ENCODE measurements at regions not wholly inside any gene's neighbourhood (a gene's known extent, or its start where the extent isn't known, plus 50 kb on each side); places are given as distances from the start of the nearest gene placed in this dataset.

DNA sequence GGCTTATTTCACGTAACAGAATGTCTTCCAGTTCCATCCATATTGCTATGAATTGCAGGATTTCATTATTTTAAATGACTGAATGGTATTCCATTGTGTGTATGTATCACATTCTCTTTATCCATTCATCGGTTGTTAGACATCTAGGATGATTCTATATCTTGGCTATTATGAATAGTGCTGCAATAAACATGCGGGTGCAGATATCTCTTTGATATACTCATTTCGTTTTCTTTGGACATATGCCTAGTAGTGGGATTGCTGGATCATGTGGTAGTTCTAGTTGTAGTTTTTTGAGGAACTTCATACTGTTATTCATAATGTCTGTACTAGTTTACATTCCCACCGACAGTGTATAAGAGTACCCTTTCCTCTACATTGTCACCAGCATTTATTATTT, 460.5 kb downstream of the MAN2A1 start:
- no peak for DNase-seq

DNA sequence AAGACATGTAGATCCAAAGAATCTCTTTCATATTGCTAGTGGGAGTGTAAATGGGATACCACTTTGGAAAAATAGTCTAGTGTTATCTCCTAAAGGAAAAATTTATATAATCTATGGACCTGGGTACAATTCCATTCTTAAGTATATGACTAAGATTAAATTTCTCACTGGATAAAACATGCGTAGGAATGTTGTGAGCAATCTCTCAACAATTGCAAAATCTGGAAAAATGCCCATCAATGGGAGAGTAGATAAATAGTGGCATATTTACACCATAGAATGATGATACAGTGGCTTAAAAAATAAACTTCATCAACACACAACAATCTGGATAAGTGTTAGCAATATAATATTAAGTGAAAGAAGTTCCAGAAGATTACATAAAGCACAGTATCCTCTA, 469.5 kb downstream of the MAN2A1 start:
- no peak for DNase-seq

DNA sequence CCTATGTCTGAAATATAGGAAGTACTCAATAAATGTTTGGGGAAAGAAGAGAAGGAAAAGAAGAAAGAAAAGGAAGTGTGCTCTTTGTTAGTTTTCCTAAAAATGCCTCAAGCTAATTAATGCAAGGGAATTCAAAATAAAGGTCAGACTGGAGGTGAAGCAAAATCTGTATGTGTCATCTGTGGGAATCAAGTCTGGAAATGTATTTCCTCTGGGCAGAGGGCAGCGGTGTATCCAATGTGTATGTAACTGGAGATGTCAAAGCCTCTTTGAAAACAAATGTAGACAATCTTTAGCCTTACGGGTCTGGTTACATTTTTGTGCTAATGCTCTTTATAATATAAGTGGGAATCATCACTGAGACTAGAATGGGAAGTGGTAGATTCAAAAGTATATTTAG, 471.4 kb downstream of the MAN2A1 start:
- no peak for DNase-seq

DNA sequence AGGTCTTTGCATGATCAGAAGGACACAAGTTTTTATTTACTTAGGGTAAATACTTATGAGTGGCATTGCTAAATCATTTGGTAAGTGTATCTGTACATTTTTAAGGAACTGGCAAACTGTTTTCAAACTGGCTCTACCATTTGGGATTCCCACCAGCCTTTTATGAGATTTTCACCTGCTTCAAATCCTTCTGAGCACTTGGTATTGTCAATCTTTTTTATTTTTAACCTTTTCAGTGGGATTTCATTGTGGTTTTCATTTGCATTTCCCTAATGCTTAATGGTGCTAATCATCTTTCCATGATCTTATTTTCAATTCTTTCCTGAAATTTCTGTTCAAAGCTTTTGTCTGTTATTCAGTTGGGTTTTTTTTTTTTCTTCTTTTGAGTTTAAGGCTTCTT, 475.6 kb downstream of the MAN2A1 start:
- no peak for DNase-seq

DNA sequence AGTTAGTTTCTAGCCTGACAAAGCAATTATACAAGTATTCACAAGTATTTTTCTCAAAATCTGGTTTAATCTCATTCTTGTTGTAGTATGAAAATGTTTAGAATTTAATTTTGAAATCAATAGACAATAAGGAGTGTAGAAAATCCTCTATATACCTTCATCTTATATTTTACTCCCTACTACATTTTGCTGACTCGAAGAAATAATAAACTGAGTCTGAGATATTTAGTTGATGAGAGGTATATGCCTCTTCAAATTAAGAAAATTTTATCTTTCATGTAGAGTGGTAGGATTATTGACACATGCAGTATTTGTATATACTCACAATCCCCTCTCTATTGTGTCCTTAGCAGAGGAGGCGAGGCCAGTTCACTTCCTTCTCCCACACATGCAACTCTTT, 477.7 kb downstream of the MAN2A1 start:
- DNase-seq = no peak

DNA sequence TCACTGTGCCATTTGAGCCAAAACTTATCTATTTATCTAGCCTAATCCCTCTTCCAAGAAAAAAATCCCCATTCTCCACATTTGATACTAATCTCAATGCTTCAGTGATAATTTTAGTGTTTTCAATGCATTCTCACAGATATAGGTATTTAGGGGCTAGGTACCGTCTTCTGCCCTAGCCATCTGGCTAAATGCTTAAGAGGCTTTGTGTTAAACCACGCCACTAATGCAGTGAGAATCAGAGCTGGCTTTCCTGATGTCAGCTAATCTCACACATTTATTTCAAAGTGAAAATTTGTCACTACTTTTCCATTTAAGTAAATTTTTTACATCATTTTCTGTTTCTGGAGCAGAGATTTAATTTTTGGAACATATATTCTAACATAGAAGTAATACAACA, 479.7 kb downstream of the MAN2A1 start:
- no peak for DNase-seq

DNA sequence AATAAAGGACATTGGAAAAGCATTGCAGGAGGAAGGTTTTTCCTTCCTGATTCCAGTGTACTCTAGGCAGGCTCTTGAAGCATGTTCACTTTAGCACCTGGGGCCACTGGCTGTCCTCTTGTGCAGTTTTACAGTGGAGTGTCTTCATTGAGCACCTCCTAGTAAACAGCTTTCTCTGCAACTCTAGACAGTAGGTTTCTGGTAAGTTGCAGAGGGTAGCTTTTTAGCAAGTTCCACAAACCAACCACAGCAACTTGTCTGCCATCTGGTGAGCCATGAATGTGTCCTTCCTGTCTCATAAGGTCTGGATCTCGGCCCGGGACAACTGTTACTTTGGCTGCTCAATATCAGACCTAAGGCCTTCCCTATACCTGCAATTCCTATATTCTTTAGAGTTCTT, 488.0 kb downstream of the MAN2A1 start:
- DNase-seq = no peak

DNA sequence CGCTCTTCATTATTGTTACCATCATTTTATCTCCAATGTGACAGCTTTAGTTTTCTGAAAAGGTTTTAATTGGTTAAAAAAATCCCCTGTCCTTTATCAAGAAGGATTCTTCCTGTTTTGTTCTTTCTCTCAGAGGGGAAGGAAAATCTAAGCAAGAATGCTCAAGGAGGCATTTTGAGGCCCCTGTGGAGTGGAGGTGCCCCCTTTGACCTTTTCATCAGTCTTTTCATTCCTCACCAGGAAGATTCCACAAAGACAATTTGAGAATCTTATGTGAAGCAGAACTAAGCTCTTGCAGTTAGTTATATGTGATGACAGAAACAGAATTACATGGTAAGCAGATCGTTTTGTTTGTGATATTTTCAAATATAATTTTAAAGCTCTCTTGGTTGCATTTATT, 489.6 kb downstream of the MAN2A1 start:
- DNase-seq = no peak

DNA sequence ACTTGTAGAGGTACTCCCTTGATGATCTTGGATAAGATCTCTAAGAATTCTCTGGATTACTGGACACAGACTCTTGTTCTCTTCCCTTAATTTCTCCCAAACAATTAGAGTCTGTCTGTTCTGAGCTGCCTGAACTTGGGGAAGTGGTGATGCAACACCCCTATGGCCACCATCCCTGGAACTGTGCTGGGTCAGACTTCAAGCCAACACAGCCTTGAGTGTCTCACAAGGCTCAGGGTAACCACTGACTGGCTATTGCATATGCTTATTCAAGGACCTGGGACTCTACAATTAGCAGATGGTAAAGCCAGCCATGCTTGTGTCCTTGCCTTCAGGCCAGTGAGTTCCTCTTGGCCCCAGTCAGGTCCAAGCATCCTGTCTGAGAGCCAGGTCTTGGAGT, 504.5 kb downstream of the MAN2A1 start:
- no peak for DNase-seq

DNA sequence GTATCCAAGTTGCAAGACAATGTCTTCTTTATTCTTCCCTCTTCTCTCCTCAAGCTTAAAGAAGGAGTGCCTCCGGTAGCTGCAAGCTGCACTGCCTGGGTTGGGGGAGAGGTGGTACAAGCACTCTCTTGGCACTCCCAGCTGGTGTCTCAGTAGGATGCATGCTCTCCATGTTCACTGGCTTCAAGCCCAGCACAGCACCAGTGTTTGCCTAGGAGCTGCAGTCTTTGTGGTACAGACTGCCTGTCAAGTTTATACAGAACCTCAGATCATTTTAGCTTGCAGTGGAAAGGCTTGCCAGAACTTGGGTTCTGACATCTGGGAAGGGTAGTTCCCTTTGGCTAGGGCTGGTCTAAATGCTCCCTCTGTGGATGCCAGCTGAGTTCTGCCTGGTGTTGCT, 505.6 kb downstream of the MAN2A1 start:
- DNase-seq = no peak

DNA sequence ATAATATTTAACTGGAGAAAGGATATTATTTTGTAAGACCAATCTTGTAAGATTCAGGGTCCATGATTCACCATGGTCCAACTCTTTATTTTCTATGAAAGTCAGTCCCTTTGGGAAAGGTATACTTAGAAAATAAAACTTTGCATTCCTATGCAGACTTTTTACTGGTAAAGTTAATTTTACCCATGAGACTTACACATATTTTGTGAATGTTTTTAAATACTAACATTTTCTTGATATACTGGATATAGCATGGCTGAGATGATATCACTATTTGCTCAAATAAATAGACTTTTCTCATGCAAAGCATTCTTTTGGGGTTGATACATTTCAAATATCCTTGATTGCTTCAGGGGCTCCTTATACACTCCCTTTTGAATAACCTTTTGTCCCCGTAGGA, 512.1 kb downstream of the MAN2A1 start:
- DNase-seq = no peak

DNA sequence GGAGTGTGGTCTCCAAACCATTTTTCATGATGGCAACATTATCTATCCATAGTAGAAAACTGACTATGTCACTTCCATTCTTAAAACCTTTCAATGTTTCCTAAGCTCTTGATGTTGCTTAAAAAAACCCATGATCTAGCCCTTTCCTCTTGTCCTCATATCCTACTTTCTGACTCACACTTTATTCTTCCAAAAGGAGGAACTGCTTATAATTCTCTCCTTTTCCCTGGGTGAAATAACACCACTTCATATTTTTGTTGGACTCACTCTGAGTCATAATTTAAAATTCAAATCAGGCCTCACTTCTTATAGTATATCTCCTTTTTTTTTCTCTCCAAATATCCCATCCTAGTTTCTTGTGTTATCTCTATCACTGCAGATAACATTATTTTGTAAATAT, 513.9 kb downstream of the MAN2A1 start:
- DNase-seq = no peak

DNA sequence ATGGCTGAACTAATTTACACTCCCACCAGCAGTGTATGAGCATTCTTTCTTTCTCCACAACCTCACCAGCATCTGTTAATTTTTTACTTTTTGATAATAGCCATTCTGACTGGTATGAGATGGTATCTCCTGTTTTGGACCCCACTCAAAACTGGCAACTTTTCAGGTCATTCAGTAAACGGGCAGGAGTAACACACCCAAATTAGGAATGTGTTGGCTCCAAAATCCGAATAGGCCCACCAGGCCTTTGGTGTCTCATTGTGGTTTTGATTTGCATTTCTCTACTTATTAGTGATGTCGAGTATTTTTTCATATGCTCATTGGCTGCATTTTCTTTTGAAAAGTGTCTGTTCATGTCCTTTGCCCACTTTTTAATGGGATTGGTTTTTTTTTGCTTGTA, 517.1 kb downstream of the TMEM232 start:
- DNase-seq = no peak

DNA sequence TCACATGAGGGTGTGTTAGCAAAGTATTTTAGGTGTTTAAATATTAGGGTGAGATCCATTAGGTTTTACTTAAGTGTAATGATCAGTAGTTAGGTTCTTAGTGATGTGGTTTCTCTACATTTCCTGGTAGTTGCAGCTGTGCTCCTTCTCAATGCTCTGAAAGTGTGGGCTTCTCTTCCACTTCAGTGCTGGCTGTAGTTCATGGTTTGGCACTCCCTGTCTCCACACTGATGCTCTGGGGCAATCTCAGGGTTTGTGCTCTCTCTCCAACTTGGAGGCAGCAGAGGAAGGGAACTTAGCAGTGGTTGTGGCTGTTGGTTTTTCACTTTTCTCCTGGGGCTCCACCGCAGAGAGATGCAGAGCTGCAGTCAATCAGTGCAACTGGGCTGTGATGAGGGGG, 507.5 kb downstream of the TMEM232 start:
- DNase-seq = no peak

DNA sequence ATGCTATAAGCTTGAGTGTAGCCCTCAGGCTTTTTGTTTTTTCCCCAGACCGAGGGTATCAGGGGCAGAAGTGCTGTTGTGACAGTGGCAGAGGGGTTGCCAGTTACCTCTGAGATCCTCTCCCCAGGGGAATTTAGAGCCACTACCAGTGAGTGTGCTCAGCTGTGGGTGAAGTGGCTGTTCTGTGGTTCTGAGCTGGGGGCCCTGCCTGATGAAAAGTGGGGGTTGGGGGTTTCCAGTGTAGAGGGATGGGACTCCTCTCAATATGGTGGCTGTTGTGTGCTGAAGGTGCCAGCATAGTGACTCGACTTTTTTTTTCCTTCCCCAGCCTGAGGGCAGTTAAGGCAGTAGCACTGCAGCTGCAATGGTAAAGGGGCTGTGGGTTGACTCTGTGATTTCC, 506.7 kb downstream of the TMEM232 start:
- DNase-seq = no peak

DNA sequence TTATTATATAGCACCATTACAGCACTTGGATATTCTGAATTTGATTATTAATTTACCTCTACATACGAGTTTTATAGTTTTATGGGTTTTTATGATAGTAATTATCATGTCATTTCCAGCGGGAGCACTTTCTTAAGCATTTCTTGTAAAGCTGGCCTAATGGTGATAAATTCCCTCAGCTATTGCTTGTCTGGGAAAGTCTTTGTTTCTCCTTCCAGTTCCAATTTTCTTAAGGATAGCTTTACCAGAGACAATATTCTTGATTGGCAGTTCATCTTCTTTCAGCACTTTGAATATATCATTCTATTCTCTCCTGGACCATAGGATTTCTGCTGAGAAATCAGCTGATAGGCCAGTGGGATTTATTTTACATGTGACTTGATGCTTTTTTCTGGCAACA, 505.4 kb downstream of the TMEM232 start:
- no peak for DNase-seq

DNA sequence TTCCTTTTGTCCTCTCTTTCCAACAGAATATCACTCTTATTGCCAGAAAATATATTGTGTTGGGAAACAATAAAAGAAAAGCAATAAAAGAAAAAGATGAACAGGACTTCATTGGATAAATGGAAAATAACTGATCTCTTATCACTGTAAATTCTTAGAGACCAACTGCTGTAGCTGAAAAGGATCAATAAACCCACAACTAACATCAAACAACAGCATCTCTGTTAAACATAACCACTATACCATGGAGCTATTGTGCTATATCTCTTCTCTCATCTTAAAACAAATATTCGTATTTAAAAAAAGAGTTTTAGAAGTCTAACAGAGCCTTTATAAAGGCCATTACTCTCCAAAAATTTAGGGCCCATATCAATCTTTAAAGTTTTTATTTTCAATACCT, 502.4 kb downstream of the TMEM232 start:
- DNase-seq = no peak

DNA sequence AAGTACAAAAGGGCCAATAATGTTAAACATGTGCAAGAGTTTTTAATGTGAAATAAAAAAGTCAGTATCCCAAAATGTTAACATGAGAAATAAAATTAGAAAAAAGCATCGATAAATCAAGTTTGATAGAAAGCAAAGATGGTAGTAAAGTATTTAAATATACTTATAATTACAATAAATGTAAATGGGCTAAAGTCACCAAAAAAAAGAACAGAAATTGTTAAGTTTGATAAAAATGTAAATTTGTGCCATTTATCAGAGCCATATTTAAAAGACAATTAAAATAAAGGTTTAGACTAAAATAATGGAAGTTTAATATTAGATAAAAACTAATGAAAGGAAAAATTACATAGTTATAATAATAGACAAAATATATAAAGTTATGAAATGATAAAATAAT, 500.5 kb downstream of the TMEM232 start:
- DNase-seq = no peak

DNA sequence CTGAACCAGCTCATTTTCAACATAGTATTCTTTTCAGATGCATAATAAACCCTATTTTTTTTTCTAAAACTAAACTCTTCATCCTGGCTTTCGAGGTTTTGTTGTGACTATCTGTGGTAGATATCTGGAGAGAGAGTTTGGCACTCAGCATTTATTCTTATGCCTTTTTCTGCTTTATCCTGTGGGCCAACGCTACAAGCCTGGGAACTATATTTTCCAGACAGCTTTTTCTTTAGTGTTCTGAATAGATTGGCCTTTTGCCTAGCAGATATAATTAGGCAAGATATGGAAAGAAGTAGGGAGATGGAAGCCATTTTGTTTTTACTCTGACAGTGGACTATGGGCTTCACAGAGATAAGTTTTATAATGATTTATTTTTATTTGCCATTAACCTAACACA, 486.7 kb downstream of the TMEM232 start:
- DNase-seq = no peak

DNA sequence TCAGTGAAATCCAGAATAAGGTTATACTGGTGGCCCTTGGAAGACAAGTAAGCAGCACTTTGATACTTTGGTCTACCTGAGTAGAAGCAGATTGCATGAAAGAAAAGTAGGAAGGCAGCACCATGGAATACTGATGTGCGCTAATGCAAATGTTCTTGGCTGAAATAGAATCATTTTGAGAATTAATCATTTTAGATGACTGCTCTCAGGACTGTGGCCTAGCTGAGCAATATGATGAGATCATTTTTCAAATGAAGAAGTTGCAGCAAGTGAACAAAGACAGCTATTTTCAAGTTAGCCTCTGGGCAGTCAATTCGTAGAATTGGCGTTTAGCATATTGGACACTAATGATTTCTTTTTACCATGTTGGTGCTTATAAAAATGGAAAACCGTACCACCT, 483.5 kb downstream of the TMEM232 start:
- DNase-seq = no peak

DNA sequence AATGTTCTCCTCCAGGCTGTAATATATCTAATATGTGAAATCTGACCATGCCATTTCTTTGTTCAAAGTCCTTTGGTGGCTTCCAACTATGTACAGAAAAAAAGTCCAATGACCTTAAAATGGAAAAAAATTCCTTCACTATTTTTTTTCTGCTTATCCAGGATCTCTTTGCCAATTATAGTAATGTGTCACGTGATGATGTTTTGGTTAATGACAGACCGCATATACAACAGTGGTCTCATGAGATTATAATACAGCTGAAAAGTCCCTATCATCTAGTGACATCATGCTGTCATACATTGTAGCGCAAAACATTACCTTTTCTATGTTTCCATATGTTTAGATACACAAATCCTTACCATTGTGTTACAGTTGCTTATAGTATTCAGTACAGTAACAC, 477.6 kb downstream of the TMEM232 start:
- DNase-seq = no peak

DNA sequence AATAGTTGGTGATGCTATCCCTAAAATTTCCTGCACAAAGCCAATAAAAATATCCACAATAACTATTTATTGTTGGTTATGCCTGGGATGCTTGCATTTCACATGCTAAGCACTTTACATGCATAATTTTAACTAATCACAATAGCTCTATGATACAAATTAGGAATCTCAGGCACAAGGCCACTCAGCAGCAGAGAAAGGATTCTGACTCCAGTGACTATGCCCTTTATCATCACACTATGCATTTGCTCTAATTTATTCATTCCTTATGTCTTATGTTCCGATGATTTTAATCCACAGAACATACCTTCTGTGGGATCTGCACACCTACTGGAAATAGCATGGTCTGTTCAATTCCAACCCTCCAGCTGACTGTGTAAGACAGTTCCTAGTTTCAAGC, 476.1 kb downstream of the TMEM232 start:
- no peak for DNase-seq

DNA sequence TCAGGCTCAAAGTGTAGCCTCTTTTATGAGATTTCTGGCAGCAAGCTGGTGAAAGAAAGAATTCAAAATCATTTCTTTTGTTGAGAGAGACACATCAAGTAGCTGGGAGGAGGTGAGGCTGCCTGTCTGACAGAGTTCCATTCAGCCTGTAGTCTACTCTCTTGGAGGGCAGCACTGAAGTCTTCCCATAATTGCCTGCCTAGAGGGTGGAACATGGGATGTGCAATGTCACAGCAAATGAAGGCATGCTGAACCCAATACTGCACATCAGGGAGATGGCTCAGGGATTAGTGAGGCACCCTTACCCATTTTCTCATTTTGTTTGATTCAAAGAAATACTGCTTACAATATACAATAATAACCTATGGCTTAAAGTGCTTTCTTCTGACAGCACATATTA, 475.7 kb downstream of the TMEM232 start:
- no peak for DNase-seq

DNA sequence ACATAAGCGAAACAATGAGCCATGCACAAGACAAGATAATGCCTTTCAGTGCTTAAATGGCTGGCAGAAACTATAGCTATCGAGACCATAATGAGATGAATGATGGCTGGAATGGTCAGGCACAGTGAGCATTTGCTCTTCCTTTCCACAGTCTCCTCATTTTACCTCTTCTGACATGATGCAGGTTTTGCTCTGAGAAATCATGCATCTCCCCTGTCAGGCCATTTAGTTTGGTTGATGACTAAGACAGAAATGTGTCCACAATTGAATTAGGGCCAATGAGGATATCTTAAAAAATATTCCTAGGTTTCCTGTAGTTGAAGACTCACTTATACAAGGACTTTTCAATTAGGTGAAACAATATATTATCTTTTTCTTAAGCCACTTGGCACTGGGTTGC, 475.1 kb downstream of the TMEM232 start:
- no peak for DNase-seq

DNA sequence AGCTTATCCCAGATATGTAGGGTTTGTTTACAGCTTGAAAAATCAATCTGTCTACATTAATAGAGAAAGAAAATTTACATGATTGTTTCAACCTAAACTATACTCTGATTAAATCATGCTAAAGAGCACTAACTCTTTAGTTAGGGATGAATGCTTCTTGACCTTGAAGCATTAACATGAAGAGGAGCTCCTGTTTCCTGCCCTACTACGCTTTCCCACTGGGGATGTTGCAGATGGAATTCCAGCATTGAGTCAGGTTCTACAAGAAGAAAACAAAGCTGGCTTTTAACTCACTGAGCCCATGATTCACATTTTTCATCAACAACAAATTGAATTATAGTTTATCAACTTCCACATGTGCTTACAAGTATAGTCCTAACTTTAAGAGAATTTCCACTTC, 471.3 kb downstream of the TMEM232 start:
- no peak for DNase-seq

DNA sequence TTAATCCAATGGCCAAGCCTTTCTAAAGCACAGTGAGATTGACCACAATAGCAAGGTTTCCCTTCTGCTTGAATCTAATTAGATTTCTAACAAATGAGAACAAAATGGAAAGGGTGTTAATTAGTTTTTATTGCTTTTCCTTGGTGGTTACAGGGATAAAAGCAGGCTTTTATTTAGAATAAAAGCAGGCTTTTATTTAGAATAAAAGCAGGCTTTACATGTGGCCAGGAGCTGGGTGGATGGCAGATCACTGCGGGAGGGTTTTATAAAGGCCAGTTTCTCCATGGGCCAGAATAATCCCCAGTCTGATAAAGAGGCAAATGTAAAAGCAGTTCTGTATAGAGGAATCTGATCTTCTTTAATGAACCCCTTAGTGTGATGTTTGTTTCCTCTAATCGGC, 470.2 kb downstream of the TMEM232 start:
- DNase-seq = no peak

DNA sequence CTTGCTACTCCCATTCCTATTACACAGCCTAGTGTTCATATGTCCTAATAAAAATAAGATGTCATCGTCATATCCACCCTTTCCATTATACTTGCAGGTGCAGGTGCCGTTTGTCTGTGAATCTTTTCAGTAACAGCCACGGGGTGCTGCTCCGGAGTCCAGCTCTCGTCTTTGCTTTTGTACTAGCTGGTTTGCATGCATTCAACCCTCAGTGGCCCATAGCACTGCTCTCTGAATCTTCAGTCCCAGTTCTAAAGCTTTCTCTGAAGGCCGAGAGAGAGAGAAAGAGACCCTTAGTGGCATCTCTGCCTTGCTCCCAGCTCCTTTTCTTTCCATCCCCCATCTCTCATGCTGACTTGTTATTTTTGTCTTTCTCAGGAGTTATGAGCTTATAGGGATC, 468.5 kb downstream of the TMEM232 start:
- DNase-seq = no peak
